ENCODE measurements at regions not wholly inside any gene's neighbourhood (a gene's known extent, or its start where the extent isn't known, plus 50 kb on each side); places are given as distances from the start of the nearest gene placed in this dataset.

DNA sequence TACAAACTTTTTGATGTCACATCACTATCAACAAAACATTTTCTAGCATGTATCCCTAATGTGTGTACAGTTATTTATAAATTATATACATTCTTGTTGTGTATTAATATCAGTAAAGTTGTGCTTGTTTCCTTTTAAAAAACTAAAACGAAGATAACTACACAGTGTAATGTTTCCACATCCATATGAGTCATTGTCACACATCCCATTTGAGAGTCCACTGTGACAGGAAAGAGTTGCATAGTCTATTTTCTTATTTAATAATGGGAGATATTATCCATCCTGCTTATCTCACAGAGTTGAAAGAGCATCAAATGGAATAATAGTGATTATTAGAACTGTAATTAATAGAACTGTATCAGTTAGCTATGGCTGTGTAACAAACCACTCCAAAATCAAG lies 434.0 kb upstream of the CLINT1 start:
- H3K27me3 ChIP-seq, result no peaks in the 10 kb centered on the region
- H3K36me3 ChIP-seq, result no peaks in the 10 kb centered on the region
- no peaks in the 10 kb centered on the region for H3K9me3 ChIP-seq
- DNase-seq (ENCODE audit: low spot score in 2 of 2), result no peak
- no peak overlapping the region for H3K4me3 ChIP-seq
- 80% methylated on average over 1 of the region's 1 CpG for WGBS
- no peak overlapping the region for H3K27ac ChIP-seq
- TF ChIP-seq POLR2AphosphoS5 (IDR thresholded peaks at IDR 0.05) (no peak), POLR2A (IDR thresholded peaks at IDR 0.05) (no peak), EP300 (IDR thresholded peaks at IDR 0.05) (no peak)
- TF ChIP-seq, protein P1, sequence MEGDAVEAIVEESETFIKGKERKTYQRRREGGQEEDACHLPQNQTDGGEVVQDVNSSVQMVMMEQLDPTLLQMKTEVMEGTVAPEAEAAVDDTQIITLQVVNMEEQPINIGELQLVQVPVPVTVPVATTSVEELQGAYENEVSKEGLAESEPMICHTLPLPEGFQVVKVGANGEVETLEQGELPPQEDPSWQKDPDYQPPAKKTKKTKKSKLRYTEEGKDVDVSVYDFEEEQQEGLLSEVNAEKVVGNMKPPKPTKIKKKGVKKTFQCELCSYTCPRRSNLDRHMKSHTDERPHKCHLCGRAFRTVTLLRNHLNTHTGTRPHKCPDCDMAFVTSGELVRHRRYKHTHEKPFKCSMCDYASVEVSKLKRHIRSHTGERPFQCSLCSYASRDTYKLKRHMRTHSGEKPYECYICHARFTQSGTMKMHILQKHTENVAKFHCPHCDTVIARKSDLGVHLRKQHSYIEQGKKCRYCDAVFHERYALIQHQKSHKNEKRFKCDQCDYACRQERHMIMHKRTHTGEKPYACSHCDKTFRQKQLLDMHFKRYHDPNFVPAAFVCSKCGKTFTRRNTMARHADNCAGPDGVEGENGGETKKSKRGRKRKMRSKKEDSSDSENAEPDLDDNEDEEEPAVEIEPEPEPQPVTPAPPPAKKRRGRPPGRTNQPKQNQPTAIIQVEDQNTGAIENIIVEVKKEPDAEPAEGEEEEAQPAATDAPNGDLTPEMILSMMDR (IDR thresholded peaks at IDR 0.05), result no peak
- H3K4me1 ChIP-seq, result no peaks in the 10 kb centered on the region

DNA sequence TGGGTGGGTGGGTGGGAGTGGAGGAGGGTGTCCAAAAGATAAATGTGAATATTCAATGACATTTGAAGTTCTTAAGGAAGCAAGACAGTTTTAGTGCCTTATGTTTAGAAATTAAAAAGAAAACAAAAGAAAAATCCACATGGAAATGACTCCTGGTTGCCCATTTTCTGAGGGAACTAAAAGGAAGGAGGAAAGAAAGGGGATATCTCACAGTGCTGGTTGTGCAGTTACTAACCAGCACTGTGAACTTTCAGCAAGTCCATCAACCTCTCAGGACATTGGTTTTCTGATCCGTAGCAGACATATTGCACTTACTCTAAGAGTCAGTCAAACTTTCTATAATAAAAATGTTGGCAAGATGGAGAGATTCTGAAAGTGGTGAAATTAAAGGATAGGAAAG lies 431.0 kb upstream of the CLINT1 start:
- H3K9me3 ChIP-seq, result no peaks in the 10 kb centered on the region
- WGBS, result 80% methylated on average over 1 of the region's 1 CpG
- H3K4me3 ChIP-seq, result no peak overlapping the region
- H3K4me1 ChIP-seq, result peaks cover 3% of the 10 kb centered on the region
- TF ChIP-seq POLR2A (IDR thresholded peaks at IDR 0.05) (no peak), POLR2AphosphoS5 (IDR thresholded peaks at IDR 0.05) (no peak), EP300 (IDR thresholded peaks at IDR 0.05) (no peak)
- TF ChIP-seq, protein P1 (IDR thresholded peaks at IDR 0.05), result no peak
- no peaks in the 10 kb centered on the region for H3K36me3 ChIP-seq
- no peak for DNase-seq (ENCODE audit: low spot score in 2 of 2)
- H3K27me3 ChIP-seq, result no peaks in the 10 kb centered on the region
- H3K27ac ChIP-seq, result no peak overlapping the region

GRCh38 chr5:158288272-158288657 lies 429.3 kb upstream of the CLINT1 start:
- no peaks in the 10 kb centered on the region for H3K36me3 ChIP-seq
- H3K4me3 ChIP-seq, result no peak overlapping the region
- H3K9me3 ChIP-seq, result no peaks in the 10 kb centered on the region
- H3K4me1 ChIP-seq, result peaks cover 3% of the 10 kb centered on the region
- H3K27ac ChIP-seq, result no peak overlapping the region
- no peak for DNase-seq (ENCODE audit: low spot score in 2 of 2)
- TF ChIP-seq, protein P1 (IDR thresholded peaks at IDR 0.05), result no peak
- TF ChIP-seq EP300 (IDR thresholded peaks at IDR 0.05) (no peak), POLR2A (IDR thresholded peaks at IDR 0.05) (no peak), POLR2AphosphoS5 (IDR thresholded peaks at IDR 0.05) (no peak)
- H3K27me3 ChIP-seq, result no peaks in the 10 kb centered on the region
- 86% methylated on average over 1 of the region's 1 CpG for WGBS

GRCh38 chr5:158287643-158288271 lies 428.8 kb upstream of the CLINT1 start:
- H3K9me3 ChIP-seq, result no peaks in the 10 kb centered on the region
- WGBS, result 57% methylated on average over 12 of the region's 12 CpGs
- no peak overlapping the region for H3K27ac ChIP-seq
- H3K36me3 ChIP-seq, result no peaks in the 10 kb centered on the region
- DNase-seq (ENCODE audit: low spot score in 2 of 2), result no peak
- no peaks in the 10 kb centered on the region for H3K27me3 ChIP-seq
- TF ChIP-seq POLR2AphosphoS5 (IDR thresholded peaks at IDR 0.05), result no peak
- TF ChIP-seq, protein P1 (IDR thresholded peaks at IDR 0.05), result no peak
- peaks cover 3% of the 10 kb centered on the region for H3K4me1 ChIP-seq
- no peak overlapping the region for H3K4me3 ChIP-seq

DNA sequence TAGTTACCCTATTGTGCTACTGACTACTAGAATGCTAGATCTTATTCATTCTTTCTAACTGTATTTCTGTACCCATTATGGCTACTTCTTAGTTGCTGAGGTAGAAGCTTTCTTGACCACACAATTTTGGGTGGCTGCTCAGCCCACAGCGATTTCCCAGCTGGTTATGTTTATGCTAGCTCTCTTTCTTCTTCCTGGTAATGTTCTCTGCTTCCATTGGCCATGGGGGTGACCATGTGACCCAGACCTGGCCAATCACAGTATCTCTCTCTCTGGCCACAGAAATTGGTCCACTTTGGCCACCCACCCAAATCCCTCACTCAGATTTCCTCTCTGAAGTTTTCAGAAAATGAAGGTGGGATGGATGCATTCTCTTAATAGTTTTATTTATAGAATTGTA lies 427.9 kb upstream of the CLINT1 start:
- no peak for DNase-seq (ENCODE audit: low spot score in 2 of 2)
- WGBS, result 96% methylated on average over 1 of the region's 1 CpG
- H3K4me1 ChIP-seq, result peaks cover 3% of the 10 kb centered on the region
- H3K27ac ChIP-seq, result no peak overlapping the region
- no peaks in the 10 kb centered on the region for H3K36me3 ChIP-seq
- no peaks in the 10 kb centered on the region for H3K9me3 ChIP-seq
- no peaks in the 10 kb centered on the region for H3K27me3 ChIP-seq
- no peak overlapping the region for H3K4me3 ChIP-seq
- TF ChIP-seq EP300 (IDR thresholded peaks at IDR 0.05) (no peak), POLR2AphosphoS5 (IDR thresholded peaks at IDR 0.05) (no peak), POLR2A (IDR thresholded peaks at IDR 0.05) (no peak)
- TF ChIP-seq, protein P1 (IDR thresholded peaks at IDR 0.05), result no peak
